HEK293 (cell line): ENCODE measurements at regions not wholly inside any gene's neighbourhood (a gene's known extent, or its start where the extent isn't known, plus 50 kb on each side); places are given as distances from the start of the nearest gene placed in this dataset.

Source experiments
- CTCF ChIA-PET: fragments of 350-600 bp; formaldehyde crosslinking; extraction: SDS; loops from one replicate; lab custom pipeline; 2021; ENCODE audit warnings: antibody characterized with exemption; lab: Yijun Ruan, JAX
- POLR2A ChIA-PET: fragments of 300-600 bp; formaldehyde crosslinking; extraction: SDS; loops from one replicate; lab custom pipeline; 2020; ENCODE audit warnings: antibody characterized with exemption, inconsistent platforms; lab: Yijun Ruan, JAX
- H3K27ac ChIP-seq: fragments of 200-500 bp; sonication (Bioruptor generic); 2 replicates; pipeline ENCODE4 v1.5.1; 2014; ENCODE audit warnings: low read depth, low read length, control low read depth, inconsistent platforms; ENCODE audit errors: extremely low read depth
- H3K36me3 ChIP-seq, 2 experiments: fragments of 200-500 bp in 1 of 2; sonication (Bioruptor generic) in 1 of 2; 1 replicate in 1 of 2; 2 replicates in 1 of 2; pipeline ENCODE4 v1.5.1; 2014 to 2017; ENCODE audit warnings: inconsistent platforms in 2 of 2, low read length in 2 of 2; ENCODE audit not compliant: control insufficient read depth in 2 of 2, insufficient read depth in 1 of 2
- H3K4me1 ChIP-seq: fragments of 200-500 bp; sonication (Bioruptor generic); 2 replicates; pipeline ENCODE4 v1.5.1; 2014; ENCODE audit warnings: mild to moderate bottlenecking, low read length, inconsistent platforms; ENCODE audit not compliant: control insufficient read depth, insufficient read depth
- H3K4me3 ChIP-seq: 2 replicates; pipeline ENCODE4 v1.5.1; 2011; ENCODE audit warnings: low read depth, mild to moderate bottlenecking, control low read depth, low read length, moderate library complexity
- H3K9me3 ChIP-seq: fragments of 200-500 bp; sonication (Bioruptor generic); 2 replicates; pipeline ENCODE4 v1.5.1; 2014; ENCODE audit warnings: low read depth, low read length, inconsistent platforms; ENCODE audit not compliant: control insufficient read depth, insufficient read depth
- GLI2 ChIP-seq: fragments of 450-650 bp; formaldehyde crosslinking; IDR thresholded peaks from 2 replicates; pipeline ENCODE4; 2017; ENCODE audit warnings: missing biosample characterization, missing genetic modification characterization, low read depth, borderline replicate concordance
- HIC1 ChIP-seq: fragments of 450-650 bp; formaldehyde crosslinking; IDR thresholded peaks from 2 replicates; pipeline ENCODE4 v1.5.1; 2016; ENCODE audit warnings: missing biosample characterization, missing genetic modification characterization
- KLF1 ChIP-seq: fragments of 450-650 bp; formaldehyde crosslinking; IDR thresholded peaks from 2 replicates; pipeline ENCODE4 v1.5.1; 2016; ENCODE audit warnings: missing biosample characterization, missing genetic modification characterization
- MEIS1 ChIP-seq: sonication (generic); formaldehyde crosslinking; IDR thresholded peaks from 2 replicates; pipeline ENCODE4 v1.8.1; 2022; ENCODE audit warnings: missing genetic modification reagents, mild to moderate bottlenecking, borderline replicate concordance
- MYNN ChIP-seq: fragments of 450-650 bp; formaldehyde crosslinking; IDR thresholded peaks from 2 replicates; pipeline ENCODE4 v1.5.1; 2016; ENCODE audit warnings: missing biosample characterization, missing genetic modification characterization, borderline replicate concordance
- TRIM28 ChIP-seq: IDR thresholded peaks from 2 replicates; pipeline ENCODE4 v1.6.1; 2011; ENCODE audit warnings: low read length, control low read depth, borderline replicate concordance
- WT1 ChIP-seq: fragments of 450-650 bp; formaldehyde crosslinking; IDR thresholded peaks from 2 replicates; pipeline ENCODE4 v1.5.1; 2016; ENCODE audit warnings: missing biosample characterization, missing genetic modification characterization
- YY2 ChIP-seq: fragments of 450-650 bp; formaldehyde crosslinking; IDR thresholded peaks from 2 replicates; pipeline ENCODE4 v1.5.1; 2016; ENCODE audit warnings: missing biosample characterization, missing genetic modification characterization
- ZBTB1 ChIP-seq: fragments of 450-650 bp; formaldehyde crosslinking; IDR thresholded peaks from 2 replicates; pipeline ENCODE4 v1.5.1; 2016; ENCODE audit warnings: missing biosample characterization, missing genetic modification characterization
- ZBTB20 ChIP-seq: fragments of 450-650 bp; formaldehyde crosslinking; IDR thresholded peaks from 2 replicates; pipeline ENCODE4 v1.5.1; 2016; ENCODE audit warnings: missing biosample characterization, missing genetic modification characterization
- ZNF132 ChIP-seq: fragments of 450-650 bp; formaldehyde crosslinking; IDR thresholded peaks from 2 replicates; pipeline ENCODE4 v1.5.1; 2017; ENCODE audit warnings: missing biosample characterization, missing genetic modification characterization, borderline replicate concordance
- ZNF140 ChIP-seq: fragments of 450-650 bp; formaldehyde crosslinking; IDR thresholded peaks from 2 replicates; pipeline ENCODE4 v1.5.1; 2016; ENCODE audit warnings: missing biosample characterization, missing genetic modification characterization
- ZNF16 ChIP-seq: fragments of 450-650 bp; formaldehyde crosslinking; IDR thresholded peaks from 2 replicates; pipeline ENCODE4 v1.5.1; 2016; ENCODE audit warnings: low read depth, missing biosample characterization, missing genetic modification characterization
- ZNF18 ChIP-seq: fragments of 450-650 bp; formaldehyde crosslinking; IDR thresholded peaks from 2 replicates; pipeline ENCODE4 v1.5.1; 2016; ENCODE audit warnings: missing biosample characterization, missing genetic modification characterization
- ZNF2 ChIP-seq: fragments of 450-650 bp; formaldehyde crosslinking; IDR thresholded peaks from 2 replicates; pipeline ENCODE4 v1.5.1; 2016; ENCODE audit warnings: missing biosample characterization, missing genetic modification characterization
- ZNF202 ChIP-seq: fragments of 450-650 bp; formaldehyde crosslinking; IDR thresholded peaks from 2 replicates; pipeline ENCODE4 v1.5.1; 2016; ENCODE audit warnings: missing biosample characterization, missing genetic modification characterization, borderline replicate concordance
- ZNF221 ChIP-seq: fragments of 450-650 bp; formaldehyde crosslinking; IDR thresholded peaks from 2 replicates; pipeline ENCODE4 v1.5.1; 2017; ENCODE audit warnings: missing biosample characterization, missing genetic modification characterization, borderline replicate concordance
- ZNF398 ChIP-seq: fragments of 450-650 bp; formaldehyde crosslinking; IDR thresholded peaks from 2 replicates; pipeline ENCODE4 v1.5.1; 2017; ENCODE audit warnings: missing biosample characterization, missing genetic modification characterization
- ZNF416 ChIP-seq: fragments of 450-650 bp; formaldehyde crosslinking; IDR thresholded peaks from 2 replicates; pipeline ENCODE4 v1.5.1; 2016; ENCODE audit warnings: missing biosample characterization, missing genetic modification characterization
- ZNF433 ChIP-seq: fragments of 450-650 bp; formaldehyde crosslinking; IDR thresholded peaks from 2 replicates; pipeline ENCODE4 v1.5.1; 2016; ENCODE audit warnings: missing biosample characterization, missing genetic modification characterization, low read depth
- ZNF510 ChIP-seq: fragments of 450-650 bp; formaldehyde crosslinking; IDR thresholded peaks from 2 replicates; pipeline ENCODE4 v1.5.1; 2018; ENCODE audit warnings: mild to moderate bottlenecking, missing genetic modification characterization, missing biosample characterization; ENCODE audit not compliant: insufficient replicate concordance
- ZNF670 ChIP-seq: fragments of 450-650 bp; formaldehyde crosslinking; IDR thresholded peaks from 2 replicates; pipeline ENCODE4 v1.5.1; 2016; ENCODE audit warnings: missing biosample characterization, missing genetic modification characterization, low read depth
- ZNF701 ChIP-seq: fragments of 450-650 bp; formaldehyde crosslinking; IDR thresholded peaks from 2 replicates; pipeline ENCODE4 v1.5.1; 2016; ENCODE audit warnings: missing biosample characterization, missing genetic modification characterization
- ZNF747 ChIP-seq: fragments of 450-650 bp; formaldehyde crosslinking; IDR thresholded peaks from 2 replicates; pipeline ENCODE4 v1.5.1; 2016; ENCODE audit warnings: missing biosample characterization, missing genetic modification characterization
- TF ChIP-seq, protein P1 (sequence below): fragments of 450-650 bp; formaldehyde crosslinking; IDR thresholded peaks from 2 replicates; pipeline ENCODE4 v1.5.1; 2016; ENCODE audit warnings: missing biosample characterization, missing genetic modification characterization
- TF ChIP-seq, protein P2 (sequence below): fragments of 450-650 bp; formaldehyde crosslinking; IDR thresholded peaks from 2 replicates; pipeline ENCODE4 v1.5.1; 2016; ENCODE audit warnings: missing biosample characterization, missing genetic modification characterization
- TF ChIP-seq, protein P3 (sequence below): fragments of 450-650 bp; formaldehyde crosslinking; IDR thresholded peaks from 2 replicates; pipeline ENCODE4 v1.5.1; 2017; ENCODE audit warnings: missing biosample characterization, missing genetic modification characterization

DNA sequence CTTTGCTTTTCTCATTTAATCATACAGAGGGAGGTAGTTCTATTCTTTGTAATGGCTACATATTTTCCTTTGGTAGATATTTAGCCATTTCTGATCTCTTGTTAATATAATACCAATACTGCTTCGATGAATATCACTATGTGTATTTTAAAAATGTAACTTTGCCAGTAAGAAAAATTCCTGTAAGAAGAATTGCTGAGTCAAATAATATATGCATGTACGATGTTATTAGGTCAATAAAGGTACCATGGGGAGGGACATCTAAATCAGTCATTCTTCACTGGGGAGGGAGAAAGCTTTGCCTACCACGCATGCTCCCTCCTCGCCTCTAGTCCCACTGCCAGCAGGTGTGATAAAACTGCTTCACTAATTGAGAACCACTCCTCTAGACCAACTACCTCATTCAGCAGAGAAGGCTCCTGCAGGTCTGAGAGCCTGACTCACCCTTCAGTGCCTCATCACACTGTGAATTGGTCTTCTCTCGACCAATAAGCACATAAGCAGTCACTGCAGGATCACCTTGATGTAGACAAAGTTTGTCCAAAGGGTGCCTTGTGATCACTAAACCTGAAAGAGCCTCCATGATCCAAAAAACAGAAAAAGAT is 56.1 kb upstream of the TBCA start:
- ChIA-PET POLR2A (no interaction called here), CTCF (interaction anchor here (1.2 kb wide), 1 partner anchor 44 kb away, joined by 5 read pairs; no protein-coding TSS in a partner anchor)
- H3K9me3 ChIP-seq: no peaks in the 10 kb centered on the region
- no peaks in the 10 kb centered on the region for H3K4me1 ChIP-seq
- H3K36me3 ChIP-seq: no peaks in the 10 kb centered on the region
- H3K4me3 ChIP-seq: no peak overlapping the region
- no peak overlapping the region for H3K27ac ChIP-seq
- no peak for TF ChIP-seq TRIM28
- no peak for TF ChIP-seq ZNF221
- no peak for TF ChIP-seq ZNF132
- TF ChIP-seq, protein P1, sequence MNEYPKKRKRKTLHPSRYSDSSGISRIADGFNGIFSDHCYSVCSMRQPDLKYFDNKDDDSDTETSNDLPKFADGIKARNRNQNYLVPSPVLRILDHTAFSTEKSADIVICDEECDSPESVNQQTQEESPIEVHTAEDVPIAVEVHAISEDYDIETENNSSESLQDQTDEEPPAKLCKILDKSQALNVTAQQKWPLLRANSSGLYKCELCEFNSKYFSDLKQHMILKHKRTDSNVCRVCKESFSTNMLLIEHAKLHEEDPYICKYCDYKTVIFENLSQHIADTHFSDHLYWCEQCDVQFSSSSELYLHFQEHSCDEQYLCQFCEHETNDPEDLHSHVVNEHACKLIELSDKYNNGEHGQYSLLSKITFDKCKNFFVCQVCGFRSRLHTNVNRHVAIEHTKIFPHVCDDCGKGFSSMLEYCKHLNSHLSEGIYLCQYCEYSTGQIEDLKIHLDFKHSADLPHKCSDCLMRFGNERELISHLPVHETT (tag by site-specific recombination): no peak
- TF ChIP-seq ZBTB1 (tag by site-specific recombination): no peak
- TF ChIP-seq WT1 (tag by site-specific recombination): no peak
- TF ChIP-seq MYNN (tag by site-specific recombination): no peak
- TF ChIP-seq ZNF416 (tag by site-specific recombination): no peak
- TF ChIP-seq KLF1 (tag by site-specific recombination): no peak
- TF ChIP-seq ZNF16 (tag by site-specific recombination): no peak
- TF ChIP-seq YY2 (tag by site-specific recombination): no peak
- TF ChIP-seq ZNF18 (tag by site-specific recombination): no peak
- no peak for TF ChIP-seq ZNF747 (tag by site-specific recombination)
- no peak for TF ChIP-seq ZNF670 (tag by site-specific recombination)
- no peak for TF ChIP-seq ZNF398 (tag by site-specific recombination)
- no peak for TF ChIP-seq ZNF701 (tag by site-specific recombination)
- TF ChIP-seq ZNF140 (tag by site-specific recombination): no peak
- TF ChIP-seq, protein P2, sequence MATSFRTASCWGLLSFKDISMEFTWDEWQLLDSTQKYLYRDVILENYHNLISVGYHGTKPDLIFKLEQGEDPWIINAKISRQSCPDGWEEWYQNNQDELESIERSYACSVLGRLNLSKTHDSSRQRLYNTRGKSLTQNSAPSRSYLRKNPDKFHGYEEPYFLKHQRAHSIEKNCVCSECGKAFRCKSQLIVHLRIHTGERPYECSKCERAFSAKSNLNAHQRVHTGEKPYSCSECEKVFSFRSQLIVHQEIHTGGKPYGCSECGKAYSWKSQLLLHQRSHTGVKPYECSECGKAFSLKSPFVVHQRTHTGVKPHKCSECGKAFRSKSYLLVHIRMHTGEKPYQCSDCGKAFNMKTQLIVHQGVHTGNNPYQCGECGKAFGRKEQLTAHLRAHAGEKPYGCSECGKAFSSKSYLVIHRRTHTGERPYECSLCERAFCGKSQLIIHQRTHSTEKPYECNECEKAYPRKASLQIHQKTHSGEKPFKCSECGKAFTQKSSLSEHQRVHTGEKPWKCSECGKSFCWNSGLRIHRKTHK (tag by site-specific recombination): no peak
- TF ChIP-seq ZBTB20 (tag by site-specific recombination): no peak

- ChIA-PET POLR2A (no interaction called here), CTCF (interaction anchor here (0.7 kb wide), 1 partner anchor 40 kb away, joined by 3 read pairs; no protein-coding TSS in a partner anchor)
- Histone ChIP-seq H3K27ac (no peak overlapping the region), H3K9me3 (no peaks in the 10 kb centered on the region), H3K36me3 (no peaks in the 10 kb centered on the region), H3K4me1 (no peaks in the 10 kb centered on the region), H3K4me3 (no peak overlapping the region)
- TF ChIP-seq ZNF2 (tag by site-specific recombination): no peak
- TF ChIP-seq ZNF202: no peak
- TF ChIP-seq, protein P3, sequence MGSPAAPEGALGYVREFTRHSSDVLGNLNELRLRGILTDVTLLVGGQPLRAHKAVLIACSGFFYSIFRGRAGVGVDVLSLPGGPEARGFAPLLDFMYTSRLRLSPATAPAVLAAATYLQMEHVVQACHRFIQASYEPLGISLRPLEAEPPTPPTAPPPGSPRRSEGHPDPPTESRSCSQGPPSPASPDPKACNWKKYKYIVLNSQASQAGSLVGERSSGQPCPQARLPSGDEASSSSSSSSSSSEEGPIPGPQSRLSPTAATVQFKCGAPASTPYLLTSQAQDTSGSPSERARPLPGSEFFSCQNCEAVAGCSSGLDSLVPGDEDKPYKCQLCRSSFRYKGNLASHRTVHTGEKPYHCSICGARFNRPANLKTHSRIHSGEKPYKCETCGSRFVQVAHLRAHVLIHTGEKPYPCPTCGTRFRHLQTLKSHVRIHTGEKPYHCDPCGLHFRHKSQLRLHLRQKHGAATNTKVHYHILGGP (tag by site-specific recombination): no peak
- TF ChIP-seq HIC1: no peak
- TF ChIP-seq ZNF433 (tag by site-specific recombination): no peak
- TF ChIP-seq GLI2: no peak
- no peak for TF ChIP-seq ZNF132
- TF ChIP-seq MEIS1 (CRISPR knock-in tag): no peak
- TF ChIP-seq ZNF510 (tag by site-specific recombination): no peak
These were observed 52.3 kb upstream of the TBCA start for GRCh38 chr5:77828445-77828844.
